ENCODE measurements at regions not wholly inside any gene's neighbourhood (a gene's known extent, or its start where the extent isn't known, plus 50 kb on each side); places are given as distances from the start of the nearest gene placed in this dataset.
"Not testable (repeated sequence)": the region's sequence is repeated elsewhere in the genome, so short reads cannot be mapped to it uniquely, and the experiment has no call there.

DNA sequence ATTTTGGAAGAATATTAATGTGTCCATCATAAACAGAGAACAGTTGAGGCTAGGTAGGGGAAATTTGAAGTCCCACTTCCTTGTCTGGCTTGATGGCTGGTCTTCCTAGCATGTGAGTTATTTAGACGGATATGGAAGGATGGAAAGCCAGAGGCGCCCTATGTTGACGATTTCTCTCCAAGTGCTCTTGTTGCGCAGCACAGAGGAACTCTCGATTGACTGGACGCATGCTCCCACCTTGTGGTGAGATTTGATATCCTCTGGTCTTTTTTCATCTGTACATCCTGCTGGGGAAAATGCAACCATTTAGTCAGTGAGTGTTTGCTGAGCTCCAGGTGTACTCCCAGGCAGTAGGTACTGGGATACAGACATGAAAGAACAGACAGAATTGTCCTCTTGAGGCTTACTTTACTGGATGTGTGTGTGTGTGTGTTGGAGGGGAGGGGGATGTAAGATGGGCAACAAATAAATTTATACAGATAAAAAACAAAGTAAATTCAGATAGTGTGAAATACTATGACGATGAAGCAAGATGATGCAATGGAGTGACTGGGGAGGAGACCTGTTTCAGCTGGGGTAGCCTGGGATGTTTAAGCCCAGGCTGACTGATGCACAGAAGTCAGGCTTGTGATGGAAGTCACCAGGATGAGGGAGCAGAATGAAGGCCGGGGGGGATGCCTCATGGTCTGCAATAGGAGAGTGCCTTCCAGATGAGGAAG lies 137.2 kb downstream of the TRIM43 start:
- FAIRE-seq: peak; percentile 93

DNA sequence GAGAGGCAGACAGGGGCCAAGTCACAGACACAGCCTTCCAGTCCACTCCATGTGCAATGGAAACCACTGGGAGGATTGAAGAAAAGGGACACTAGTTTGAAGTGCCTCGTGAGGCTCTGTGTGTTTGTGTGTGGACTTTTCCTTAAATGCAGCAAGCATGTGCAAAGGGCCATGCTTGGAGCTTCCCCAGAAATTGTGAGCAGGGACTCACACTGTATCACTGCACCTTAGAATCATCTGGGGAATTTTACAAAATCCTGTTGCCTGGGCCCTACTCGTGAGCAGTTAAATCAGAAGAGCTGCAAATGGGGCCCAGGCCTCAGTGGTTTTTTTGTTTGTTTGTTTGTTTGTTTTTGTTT lies 137.8 kb downstream of the TRIM43 start:
- no peak for FAIRE-seq

DNA sequence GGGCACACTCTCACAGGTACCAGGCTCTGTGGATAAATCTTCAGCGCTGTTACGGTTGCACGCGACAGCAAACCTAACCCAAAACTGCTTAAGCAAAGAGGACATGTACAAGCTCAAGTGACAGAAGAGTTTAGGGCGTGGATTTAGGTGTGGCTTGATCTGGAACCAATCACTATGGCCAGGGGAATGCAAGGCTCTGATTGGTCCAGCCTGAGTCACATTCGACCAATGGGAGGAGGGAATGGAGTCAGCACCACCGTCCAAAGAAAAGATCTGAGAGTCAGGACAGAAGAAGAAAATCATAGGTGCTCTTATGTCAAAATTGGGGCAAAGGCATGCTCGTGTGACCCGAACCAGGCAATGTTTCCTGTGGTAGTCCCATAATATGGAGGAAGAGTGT lies 139.0 kb downstream of the TRIM43 start:
- FAIRE-seq: no peak

DNA sequence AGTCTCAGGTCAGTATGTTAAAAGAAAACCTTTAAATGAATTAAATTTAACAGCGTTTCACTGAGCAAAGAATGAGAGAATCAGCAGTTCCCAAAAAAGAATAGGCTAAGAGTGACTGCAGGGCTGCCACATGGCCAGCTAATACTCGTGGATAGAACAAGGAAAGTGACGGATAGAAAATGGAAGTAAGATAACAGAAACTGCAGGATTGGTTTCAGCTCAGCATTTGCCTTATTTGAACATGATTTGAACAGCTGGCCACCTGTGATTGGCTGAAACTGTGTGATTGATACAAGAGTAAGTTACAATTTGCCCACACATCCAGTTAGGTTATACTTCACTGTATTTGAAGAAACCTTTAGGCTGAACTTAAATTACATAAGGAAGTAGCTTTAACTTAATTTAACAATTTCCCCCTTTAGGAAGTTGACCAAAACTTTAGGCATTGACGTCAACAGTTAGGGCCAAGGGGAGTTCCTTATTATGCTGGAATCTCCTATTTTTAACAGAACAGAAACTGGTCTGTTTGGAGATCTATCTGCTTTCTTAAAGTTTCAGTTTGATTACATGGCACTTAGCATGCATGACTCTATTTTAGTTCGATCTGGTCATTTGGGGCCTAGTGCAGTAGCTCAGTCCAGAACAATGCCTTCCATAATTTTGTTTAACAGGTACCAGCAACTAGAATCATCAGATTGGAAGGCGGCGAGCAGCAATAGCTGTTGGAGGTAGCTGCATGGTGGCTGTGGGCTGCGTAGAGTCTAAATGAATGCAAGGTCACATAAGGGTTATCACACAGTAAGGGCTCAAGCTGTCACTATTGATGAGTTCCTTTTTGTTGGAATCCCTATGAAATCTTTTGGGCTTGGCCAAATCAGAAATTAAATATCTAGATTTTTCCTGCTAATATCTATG lies 143.4 kb downstream of the TRIM43 start:
- FAIRE-seq: no peak

DNA sequence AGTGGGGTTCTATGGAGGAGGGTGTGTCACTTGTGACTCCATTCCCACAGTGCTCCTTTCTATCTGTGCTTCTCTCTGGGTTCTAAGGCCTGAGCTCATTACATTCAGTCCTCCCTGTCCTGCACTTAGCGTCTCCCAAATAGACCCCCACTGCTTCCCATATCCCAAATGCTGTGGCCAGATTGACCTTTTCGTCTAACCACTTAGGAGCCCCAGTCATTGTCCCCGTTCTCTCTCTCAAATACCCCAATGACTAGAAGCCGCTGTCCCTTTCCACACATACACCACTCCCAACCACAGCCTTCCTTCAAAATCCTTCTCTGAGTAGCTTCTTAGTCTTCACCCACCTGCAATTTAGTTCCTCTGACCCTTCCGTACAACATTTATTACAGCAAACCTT lies 146.5 kb downstream of the TRIM43 start:
- FAIRE-seq: no peak

DNA sequence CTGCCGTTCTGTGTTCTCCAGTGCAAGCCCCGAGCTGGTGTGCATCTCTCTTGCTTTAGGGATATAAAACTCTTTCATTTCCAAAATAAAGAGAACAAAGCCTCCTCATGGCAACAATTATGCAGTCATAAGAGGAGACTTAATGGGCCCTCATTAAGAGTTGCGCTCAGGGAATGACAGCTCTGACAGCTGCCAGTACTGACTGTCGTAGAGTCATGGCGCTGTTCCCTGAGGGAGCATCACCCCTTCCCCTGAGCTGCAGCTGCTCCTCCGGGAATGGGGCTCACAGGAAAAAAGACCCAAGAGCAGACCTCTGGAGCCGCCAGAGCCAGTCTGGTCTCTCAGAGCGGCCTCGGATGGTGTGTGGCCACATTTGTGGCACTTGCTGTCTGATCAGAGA lies 160.3 kb downstream of the TRIM43 start:
- FAIRE-seq: not testable (repeated sequence)

DNA sequence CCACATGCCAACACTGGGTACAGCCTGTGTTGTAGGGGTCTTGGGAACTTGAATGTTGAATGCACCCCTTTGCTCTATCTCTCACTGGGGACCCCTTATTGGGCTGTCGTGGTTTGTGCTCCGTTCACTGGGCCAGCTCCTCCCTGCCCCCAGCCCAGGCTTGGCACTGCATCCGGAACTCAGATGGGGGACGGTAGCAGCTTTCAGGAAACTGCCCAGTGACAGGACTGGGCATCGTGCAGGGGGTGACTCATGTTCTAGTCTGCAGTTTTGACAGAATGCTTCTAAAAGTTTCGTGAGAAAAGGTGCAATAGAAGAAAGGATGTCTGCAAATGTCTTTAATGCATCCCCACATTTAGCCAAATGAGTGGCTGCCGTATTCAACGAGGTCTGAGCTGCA lies 162.0 kb downstream of the TRIM43 start:
- not testable (repeated sequence) for FAIRE-seq

DNA sequence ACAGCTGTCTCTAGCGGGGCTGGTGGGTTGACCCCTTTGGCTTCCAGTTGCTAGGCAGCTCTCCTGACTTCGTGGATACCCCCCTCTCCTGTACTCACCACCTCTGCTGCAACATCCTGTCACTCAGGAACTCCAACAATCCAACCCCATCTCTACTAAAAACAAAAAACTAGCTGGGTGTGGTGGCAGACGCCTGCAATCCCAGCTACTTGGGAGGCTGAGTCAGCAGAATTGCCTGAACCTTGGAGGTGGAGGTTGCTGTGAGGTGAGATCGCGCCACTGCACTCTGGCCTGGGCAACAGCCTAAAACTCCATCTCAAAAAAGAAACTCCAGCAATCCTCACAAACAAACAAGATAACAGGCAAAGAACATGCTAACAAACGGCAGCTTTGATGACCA lies 162.4 kb downstream of the TRIM43 start:
- FAIRE-seq: not testable (repeated sequence)

DNA sequence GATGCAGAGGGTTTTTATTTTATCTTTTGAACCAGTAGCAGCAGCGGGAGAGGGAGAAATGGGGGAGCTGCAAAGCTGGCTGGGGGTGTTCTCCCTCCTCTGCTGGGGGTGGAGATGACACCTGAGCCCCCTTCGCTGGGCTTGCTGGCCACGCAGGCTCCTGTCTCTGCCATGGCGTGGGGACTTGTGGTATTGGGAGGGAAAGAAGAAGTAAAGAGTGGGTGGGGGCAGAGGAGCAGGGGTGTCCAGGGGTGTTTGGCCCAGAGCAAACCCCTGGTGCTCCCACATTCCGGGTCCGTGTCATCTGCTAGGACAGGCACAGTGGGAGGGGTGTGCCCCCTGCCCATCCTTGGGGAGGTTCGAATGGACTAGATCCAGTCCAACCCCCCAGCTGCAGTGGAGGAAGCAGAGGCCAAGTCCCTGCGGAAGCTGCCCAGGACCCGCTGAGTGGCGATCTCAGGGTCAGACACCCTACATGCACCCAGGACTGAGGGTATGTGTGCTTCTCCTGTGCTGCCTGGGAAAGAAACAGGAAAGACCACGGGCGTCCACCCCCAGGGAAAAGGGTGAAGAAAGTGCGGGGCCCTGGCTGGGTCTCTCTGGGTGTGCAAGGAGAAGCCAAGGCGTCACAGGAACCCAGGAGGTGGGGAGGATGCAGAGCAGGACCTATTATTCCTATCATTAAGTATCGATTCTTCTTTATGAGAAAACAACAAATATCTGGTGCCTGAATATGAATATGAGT lies 163.2 kb downstream of the TRIM43 start:
- FAIRE-seq: not testable (repeated sequence)

DNA sequence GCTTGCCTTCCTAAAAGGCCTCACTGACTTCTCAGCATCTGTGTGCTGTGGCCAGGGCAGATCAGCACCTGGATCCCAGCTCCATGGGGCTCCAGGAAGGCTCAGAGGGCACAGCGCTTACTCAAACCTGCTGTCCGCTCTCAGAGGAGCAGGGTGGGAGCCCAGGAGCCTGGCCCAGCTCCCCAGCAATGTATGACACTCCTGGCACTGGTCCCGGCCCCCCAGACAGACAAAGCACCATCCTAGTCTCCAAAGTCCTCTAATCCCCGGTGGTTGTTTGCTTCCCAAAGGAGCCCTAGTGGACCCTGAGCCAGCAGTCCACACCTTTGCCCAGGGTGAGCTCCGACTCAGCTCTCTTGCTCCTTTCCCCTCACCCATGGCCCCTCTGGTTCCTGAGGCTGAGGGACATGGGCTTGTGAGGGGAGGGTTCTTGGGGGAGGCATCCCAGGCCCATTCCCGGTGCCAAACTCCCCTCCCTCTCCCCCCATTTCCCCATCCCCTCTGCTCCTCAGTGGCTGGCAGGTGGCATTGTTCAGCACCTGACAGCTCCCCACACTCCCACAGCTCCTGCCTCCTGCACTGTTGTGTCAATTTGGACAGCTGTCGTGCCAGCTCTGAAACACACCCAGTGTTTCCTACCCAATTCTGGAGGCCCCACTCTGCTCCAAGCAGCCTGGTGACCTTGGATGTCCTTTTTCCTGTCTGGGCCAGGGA lies 164.3 kb downstream of the TRIM43 start:
- not testable (repeated sequence) for FAIRE-seq

DNA sequence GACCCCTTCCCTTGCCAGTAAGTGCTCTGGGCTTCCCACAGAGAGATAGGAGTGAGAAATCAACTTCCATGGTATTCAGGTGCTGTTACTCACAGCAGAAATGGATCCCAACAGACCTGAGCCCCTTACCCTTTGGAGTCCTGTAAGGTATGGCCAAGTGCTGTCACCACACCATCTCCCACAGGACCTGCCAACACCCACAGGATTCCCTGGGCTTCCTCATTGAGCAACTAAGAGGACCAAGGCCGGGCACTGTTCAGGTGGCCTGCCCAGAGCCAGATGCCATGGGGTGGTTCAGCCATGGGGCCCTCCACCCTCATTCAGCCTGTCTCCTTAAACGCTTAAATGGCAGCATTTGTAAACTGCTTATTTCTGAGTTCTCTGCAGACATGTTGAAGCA lies 166.2 kb downstream of the TRIM43 start:
- no peak for FAIRE-seq

DNA sequence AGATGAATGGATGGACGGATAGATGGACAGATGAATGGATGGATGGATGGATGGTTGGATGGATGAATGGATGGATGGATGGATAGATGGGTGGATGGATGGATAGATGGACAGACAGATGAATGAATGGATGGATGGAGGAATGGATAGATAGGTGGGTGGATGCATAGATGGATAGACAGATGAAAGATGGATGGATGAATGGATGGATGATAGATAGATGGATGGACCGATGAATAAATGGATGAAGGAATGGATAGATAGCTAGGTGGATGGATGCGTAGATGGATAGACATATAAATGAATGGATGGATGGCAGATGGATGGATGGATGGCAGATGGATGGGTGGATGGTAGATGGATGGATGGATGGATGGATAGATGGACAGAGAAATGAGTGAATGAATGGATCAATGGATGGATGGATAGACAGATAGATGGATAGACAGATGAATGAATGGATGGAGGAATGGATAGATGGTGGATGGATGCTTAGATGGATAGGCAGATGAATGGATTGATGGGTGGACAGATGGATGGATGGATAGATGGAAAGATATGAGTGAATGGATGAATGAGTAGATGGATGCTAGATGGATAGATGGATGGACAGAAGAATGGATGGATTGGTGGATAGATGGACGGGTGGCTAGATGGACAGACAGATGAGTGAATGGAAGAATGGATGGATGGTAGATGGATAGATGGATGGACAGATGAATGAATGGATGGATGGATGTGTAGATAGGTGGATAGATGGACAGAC lies 167.9 kb downstream of the TRIM43 start:
- no peak for FAIRE-seq

DNA sequence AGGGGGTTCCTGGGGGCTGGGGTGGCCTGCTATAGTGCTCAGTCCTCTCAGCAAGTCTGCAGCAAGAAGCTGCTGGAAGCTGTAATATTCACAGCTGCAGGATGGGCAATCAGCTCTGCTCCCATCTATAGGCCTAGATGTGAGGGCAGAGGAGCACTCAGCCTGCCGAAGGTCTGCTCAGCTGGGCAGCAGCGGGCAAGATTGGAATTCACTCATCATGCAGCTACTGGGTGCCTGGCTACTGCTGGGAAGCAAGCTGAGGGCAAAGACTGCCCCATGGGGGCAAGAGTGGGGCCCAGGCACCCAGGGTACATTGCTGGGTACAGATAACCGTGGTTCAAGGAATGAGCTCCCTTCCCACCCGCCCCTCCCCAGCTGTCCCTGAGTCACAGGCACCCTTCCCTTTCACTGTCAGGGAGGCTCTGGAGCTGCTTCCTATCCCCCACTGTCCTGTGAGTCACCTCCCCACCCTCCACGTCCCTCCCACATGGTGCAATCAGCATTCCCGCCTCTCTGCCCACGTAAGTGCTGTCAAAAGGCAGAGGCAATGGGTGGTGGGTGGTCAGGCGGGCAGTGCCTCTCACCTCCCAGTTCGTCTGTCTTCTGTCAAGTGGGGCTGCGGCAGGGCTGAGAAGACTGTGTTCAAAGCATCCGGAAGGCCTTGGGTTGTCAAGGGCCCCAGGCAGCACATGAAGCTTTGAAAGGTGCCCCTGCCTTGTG lies 169.2 kb downstream of the TRIM43 start:
- no peak for FAIRE-seq

DNA sequence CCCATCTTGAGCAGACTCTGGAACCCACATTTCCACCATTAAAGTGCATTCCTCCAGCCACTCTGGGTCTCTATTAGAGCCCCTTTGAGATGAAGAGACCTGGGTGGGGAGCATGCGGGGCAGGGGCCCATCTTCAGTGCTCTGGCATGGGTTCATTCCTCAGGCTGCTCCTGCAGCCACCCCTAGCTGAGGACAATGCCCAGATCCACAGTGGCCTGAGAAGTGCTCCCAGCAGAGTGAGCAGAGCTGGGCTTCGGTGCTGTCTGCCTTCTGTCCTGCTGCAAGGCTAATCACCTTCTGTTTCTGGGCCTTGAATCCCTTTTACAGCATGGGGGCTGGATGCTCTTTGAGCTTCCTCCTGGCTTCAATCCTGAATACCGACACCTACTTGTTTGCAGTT lies 169.8 kb downstream of the TRIM43 start:
- FAIRE-seq: no peak

DNA sequence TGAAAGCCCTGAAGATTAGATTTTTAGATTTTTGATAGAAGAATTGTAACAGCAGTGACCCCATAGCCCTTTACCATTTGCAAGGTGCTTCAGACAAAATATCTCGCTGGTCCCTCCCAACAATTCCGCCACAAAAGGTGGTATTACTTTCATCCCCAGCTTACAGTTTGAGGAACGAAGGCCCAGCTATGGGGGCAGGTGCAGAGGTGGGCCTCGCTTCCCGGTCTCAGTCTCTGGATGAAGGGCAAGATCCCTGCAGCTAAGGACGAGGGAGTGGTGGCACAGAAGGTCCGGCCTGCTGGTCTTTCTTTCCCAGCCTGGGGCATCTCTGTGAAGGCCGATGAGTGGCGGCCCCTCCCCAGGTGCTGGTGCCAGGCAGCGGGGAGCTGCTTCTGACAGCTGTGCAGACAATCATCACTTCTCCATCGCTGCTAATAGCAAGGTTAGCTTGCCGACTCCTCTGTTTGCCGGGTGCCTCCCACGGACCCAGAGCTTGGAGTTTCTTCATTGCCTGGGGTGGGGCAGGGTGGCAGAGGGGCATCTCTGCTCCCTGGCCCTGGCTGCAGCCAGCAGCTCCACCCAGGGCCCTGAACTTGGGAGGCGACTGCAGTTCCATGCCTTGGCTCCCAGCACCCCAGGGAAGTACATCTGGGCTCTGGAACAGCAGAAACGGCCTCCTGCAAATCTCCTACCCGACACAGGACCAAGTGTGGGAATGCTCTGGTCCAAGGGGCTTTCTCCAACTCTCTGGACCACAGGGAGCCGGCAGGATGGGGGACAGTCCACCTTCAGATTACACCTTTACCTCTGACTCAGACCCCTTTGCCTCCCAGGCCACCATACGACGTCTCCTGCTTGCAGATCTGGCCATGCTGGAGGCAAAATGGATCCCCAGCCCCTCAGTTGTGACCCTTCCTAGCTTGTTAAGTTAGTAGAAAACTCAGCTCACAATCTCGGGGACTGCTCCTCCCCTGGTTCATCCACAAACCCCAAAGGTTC lies 170.5 kb downstream of the TRIM43 start:
- FAIRE-seq: not testable (repeated sequence)

DNA sequence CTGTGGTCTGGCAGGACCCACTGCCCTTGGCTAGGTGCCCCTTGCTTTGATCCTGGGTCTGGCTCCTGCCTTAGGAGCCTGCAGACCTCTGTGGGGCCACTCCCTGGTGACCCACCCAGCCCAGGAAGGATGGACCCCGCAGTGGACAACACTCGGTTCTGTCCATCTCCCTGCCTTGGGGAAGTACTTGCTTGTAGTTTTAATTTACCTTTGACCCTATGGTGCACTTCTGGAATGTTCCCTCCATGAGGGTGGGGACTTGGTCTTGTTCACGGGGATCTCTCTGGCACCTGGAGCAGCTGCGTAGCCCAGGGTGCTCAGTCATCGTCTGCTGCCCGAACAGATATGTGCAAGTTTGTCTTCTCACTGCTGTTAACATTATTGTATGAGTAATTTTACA lies 171.3 kb downstream of the TRIM43 start:
- not testable (repeated sequence) for FAIRE-seq

DNA sequence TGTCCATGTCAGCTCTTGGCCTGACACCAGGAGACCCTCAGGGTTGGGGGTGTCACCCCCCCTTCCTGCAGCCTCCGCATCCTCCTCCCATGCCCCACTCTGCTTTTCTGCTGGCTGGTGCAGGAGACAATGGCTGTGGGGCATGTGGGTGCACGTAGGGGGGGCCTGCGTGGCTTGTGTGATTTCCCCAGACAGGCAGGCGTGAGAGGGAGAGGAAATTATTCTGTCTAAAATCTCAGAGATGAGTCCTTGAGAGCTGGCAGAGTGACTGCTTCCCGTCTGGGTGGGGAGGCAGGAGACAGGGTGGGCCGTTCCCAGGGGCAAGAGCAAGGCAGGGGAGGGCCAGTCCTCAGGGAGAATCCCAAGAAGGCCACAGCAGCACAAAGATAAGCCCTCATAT lies 173.2 kb downstream of the TRIM43 start:
- FAIRE-seq: not testable (repeated sequence)

DNA sequence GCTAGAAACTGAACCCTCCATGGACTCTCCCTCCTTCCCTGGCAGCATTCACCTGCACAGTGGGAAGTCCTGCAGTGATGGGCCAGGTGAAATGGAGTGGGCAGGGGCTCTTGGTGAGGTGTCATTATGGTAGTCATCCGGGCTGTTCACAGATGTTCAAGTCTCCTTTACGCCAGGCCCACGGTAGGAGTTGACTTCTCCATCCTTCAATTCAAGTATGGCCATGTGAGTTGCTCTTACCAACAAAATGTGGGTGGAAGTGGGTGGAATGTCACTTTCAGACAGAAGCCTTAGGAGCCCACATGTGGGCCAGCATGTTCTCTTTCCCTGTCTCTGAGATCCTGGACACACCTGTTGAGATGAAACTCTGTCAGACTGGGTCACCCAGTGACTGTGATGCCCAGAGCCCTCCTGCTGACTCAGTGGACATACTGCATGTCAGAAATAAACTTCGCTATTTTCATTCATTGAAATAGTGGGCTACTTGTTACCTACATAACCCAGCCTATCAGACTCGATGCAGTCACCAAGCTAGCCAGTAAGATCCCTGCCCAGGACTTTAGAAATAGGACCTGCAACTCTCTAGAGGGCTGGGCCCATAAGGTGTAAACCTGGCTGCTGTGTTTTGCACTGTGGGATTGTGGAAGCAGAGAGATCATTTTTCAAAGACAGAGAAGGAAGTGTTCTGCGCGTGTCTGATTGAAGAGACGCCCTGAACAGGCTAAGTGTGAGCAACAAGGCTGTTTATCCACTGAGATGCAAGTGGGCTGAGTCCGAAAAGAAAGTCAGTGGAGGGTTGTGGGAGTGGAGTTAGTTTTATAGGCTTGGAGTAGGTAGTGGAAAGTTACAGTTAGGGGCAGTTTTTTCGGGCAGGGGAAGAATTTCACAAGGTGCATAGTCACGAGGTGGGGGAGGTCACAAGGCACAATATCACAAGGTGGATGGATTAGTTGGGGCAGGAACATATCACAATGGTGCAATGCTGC lies 174.4 kb downstream of the TRIM43 start:
- not testable (repeated sequence) for FAIRE-seq

DNA sequence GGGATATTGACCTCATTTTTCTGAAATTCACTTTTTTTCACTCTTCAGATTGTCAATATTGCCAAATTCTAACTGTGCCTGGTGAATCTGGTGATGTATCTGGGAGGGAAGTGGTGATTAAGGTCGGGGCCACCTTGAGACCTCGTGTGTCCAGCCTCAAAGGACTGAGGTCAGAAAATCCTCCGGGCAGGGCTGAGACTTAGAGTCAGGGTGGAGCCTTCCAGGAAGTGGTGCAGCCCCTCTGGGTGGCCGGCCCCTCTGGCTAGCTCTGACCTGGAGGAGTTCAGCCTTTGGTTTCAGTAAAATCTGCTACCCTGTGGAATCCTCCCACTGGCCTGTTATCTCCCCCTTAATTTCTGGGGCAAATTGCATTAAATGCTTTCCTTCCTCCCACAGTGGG lies 175.7 kb downstream of the TRIM43 start:
- not testable (repeated sequence) for FAIRE-seq

Data from TTC549 (cell line).